NCI-H2107 treated with DMSO at 0.1 percent for 48 hours (cell line): ENCODE measurements at regions not wholly inside any gene's neighbourhood (a gene's known extent, or its start where the extent isn't known, plus 50 kb on each side); places are given as distances from the start of the nearest gene placed in this dataset.

Experiments
- DNase-seq: peaks from one replicate; lab custom pipeline; 2025; ENCODE audit not compliant: unreplicated experiment; lab: John Stamatoyannopoulos, UW

DNA sequence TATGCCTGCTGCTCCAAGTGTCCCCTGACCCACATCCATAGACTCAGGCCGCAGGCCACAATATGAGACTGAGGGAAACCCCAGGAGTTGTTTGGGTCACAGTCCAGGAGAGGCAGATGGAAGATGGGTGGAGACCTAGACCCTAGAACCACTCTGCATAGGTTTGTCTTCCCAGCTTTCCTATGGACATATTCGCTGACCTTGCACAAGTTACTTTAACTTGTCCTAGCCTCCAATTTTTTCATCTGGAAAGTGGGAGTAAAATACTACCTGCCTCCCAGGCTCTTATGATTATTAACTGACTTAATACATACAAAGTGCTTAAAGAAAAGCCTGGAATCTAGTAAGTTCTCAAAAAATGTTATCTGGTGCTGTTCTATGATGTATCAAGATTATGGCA, 157.1 kb upstream of the IFNG-AS1 start:
- no peak for DNase-seq

DNA sequence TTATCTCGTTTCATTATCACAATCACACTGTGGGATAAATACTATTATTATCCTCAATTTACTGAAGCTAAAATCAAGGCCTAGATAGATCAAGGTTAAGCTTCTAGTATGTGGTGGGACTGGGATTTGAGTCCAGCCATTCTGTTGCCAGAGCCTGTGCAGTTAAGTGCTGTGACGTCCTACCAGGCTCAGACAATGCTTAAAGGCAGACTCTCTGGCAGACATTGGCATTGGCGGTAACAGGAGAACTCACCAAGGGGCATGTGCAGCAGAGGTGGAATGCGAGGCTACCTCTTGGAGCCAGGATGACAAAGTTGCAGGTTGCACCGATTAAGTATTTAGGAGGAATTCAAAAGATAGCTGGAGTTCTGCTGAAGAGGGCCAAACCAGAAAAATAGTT, 155.6 kb upstream of the IFNG-AS1 start:
- DNase-seq: no peak

GRCh38 chr12:67837876-67838275, 151.4 kb upstream of the IFNG-AS1 start:
- no peak for DNase-seq

DNA sequence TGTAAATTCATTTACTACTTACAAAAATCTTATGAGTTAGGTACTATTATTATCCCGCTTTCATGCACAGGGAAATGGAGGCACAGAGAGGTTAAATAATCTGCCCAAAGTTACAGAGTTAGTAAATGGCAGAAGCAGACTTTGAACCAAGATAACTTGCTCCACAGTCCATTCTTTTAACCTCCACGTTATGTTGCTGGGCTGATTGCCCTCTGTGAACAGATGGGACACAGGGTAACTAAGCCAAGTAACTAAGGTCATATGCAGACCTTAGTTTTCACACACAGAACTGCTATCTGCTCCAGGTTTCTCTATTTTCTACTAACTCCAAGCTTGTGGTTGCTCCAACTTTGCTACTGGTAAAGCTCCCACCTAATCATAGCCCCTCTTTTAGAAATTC, 147.1 kb upstream of the IFNG-AS1 start:
- DNase-seq: no peak

DNA sequence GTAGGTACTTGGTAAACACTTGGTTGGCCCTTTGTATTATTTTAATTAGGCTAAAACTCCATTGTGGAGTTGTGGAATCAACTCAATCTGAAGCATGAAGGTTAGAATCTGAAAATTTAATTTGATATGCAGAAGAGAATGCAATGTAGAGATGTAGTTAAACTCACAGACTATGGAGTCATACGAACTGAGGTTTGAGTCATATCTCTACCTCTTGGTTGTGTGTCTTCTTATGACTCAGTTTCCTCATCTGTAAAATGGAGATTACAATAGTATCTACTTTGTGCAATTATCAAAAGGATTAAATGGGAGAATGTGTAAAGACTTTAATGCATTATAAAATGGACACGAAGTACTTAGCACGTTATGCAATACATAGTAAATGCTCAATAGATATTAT, 146.0 kb upstream of the IFNG-AS1 start:
- no peak for DNase-seq

GRCh38 chr12:67852701-67853100, 136.5 kb upstream of the IFNG-AS1 start:
- DNase-seq: no peak

DNA sequence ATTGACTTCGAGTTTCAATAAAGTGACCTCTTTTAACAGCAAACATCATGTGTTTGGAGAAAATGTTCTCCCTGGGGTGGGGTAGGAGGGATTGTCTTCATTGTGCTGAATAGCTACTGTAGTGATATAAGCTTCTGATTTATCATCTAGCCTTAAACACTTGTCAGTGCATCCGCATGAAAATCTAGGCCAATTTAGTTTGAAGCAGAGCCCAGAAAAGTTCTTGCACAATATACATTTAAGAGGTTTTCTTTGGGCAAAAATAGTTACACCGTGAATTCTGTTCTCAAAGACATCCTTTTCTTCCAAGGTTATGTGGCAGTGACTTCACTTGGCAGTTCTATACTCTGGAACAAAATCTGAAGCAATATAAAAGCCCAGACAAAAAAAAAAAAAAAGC, 136.0 kb upstream of the IFNG-AS1 start:
- no peak for DNase-seq

DNA sequence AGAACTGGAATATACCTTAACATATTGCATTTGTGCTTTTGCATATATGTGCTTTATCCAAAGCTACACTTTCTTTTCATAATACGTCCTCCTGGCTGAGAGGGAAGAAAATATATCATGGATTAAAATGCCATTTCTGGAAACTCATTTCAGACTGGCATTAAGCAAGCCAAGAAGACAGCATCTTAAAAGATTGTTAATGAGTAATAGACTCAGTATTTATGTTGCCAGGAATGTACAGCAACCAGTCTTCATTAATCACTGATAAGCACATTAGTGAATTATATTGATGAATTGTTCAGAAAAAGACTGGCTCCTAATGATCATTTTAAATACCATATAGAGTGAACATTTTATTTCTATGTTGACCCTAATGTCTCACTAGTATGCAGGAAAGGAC, 134.9 kb upstream of the IFNG-AS1 start:
- no peak for DNase-seq

- no peak for DNase-seq
Observed at GRCh38 chr12:67855103-67855502, 134.1 kb upstream of the IFNG-AS1 start.

DNA sequence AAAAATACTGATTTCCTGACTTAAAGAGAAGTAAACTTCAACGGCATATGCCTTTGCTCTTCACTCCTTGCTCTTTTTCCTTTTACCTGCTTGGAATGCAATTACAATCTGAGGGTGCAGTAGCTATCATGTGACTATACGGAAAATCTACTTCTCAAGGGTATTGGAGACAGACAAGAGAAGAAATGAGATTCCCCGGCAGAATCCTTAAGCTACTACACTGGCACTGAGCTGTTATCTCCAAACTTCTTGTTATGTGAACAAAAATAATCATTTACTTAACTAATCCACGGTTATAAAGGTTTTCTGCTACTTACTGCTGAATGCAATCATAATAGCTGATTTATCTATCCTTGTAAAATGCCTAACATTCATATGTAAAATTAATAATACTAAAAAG, 118.0 kb upstream of the IFNG-AS1 start:
- DNase-seq: no peak

- DNase-seq: no peak
Observed at GRCh38 chr12:67873355-67873754, 115.9 kb upstream of the IFNG-AS1 start.

DNA sequence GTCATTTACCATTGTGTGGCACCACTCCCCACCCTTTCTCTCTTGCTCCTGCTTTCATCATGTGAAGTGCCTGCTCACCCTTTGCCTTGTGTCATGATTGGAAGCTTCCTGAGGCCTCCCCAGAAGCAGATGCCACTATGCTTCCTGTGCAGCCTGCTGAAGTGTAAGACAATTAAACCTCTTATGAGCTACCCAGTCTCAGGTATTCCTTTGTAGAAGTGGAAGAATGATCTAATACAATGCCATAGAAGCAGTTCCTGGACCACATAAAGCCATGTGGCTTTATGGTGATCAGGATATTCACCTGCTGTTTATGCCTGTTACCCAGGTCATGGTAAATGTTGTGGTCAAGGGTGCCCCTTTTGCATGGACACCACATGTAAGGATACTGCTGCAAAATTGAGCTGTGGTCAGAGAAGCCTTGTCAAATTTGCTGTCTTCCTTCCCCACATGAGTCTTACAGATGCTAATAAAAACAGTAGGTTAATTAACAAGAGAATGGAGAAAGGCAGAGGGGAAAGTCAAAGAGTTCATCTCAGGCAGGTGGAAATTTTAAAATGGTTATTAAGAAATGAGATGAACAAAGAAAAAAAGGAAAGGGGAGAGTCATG, 112.8 kb upstream of the IFNG-AS1 start:
- no peak for DNase-seq

DNA sequence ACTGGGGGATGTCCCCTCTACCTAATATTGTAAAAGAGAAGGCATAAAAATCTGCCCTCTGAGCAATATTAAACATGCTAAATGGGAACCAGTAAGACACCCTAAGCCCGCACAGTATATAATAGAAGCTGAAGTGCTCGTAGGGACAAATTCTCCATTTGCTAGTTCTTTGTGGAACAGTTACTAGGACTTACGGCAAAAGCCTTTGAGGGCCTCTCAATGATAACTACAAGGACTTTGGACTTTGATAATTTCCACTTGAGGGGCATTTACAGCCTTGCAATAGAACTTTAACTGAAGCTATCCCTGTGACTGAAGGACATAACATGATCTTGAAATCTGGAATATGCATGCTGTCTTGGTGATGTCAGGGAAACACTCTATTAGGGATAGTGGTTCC, 111.5 kb upstream of the IFNG-AS1 start:
- no peak for DNase-seq

- DNase-seq: no peak
Observed at GRCh38 chr12:67879937-67880336, 109.3 kb upstream of the IFNG-AS1 start.

- DNase-seq: no peak
Observed at GRCh38 chr12:67881565-67881964, 107.7 kb upstream of the IFNG-AS1 start.

- DNase-seq: no peak
Observed at GRCh38 chr12:67884596-67884995, 104.7 kb upstream of the IFNG-AS1 start.

GRCh38 chr12:67885375-67886169, 103.7 kb upstream of the IFNG-AS1 start:
- no peak for DNase-seq

DNA sequence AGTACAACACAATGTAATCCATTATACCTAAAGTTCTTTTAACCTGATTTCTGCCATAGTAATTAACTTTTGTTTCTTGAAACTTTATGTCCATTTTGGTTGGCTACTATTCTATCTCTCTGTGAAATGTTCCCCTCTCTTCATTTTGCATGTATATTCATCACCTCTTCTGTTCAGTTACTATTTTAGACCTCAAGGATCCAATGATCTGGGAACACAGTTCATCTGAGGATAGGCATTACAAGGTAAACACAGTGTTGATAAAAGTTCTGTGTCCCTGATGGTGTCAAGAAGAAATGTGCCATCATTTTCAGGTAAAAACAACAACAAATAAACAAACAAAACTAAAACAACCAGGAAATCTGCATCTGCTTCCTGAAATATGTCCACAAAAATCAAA, 102.2 kb upstream of the IFNG-AS1 start:
- DNase-seq: no peak

DNA sequence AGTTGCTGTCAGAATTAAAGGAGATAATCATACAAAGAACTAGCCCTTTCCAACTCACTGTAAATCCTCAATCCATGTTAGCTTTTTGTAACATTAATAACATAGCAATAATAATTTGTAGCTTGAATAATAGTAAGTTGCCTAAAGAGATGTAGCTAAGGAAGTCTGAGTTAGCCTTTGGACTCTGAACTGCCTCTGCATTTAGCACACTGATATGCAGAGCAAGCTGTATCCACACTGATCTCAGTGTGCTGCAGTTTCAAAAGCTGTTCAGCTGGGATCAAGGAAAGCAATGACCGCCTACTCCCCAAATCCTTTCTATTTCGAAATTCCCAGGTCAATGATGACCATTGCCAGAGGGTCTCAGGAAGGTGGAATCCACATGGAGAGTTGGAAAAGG, 99.3 kb upstream of the IFNG-AS1 start:
- no peak for DNase-seq

DNA sequence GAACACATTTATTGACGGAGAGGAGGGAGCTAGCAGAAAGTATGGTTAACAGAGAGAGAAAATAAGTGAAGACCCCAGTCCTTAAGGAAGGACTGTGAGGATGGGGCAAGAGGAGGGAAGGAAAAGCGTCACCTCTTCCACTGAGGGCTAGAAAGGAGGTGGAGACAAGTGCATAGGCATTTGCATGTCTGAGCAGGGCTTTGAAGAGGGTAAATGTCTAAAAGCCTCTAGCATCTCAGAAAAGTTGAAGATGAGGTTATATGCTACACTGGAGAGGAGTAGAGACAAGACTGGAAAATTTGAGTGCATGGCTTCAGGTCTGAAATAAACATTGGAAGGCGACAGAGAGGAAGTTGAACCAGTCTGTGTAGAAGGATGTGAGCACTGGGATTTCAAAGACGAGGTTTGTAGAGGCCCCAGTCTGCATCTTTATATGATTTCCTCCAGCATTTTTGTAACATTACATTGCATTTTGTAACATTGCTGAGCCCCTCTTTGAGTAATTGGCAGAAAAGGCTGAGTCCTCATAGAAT, 98.5 kb upstream of the IFNG-AS1 start:
- DNase-seq: no peak

DNA sequence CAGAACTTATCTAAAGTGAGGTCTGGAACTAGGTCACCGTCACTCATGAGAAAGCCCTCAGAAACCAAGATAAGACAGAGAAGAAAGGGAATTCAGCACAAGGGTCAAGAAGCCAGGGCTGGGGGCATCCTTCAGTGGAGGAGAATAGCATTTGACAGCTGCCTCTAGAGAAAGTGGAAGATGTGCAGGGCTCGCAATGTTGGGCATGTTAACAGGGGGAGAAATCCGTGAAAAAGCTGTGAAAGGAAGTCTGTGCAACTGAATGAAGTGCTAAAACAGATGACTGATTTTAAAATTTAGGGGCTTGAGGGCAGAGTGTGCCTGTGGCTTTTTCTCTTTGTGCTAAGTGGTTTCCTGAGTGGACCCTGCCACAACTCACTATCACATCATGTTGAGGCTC, 97.7 kb upstream of the IFNG-AS1 start:
- no peak for DNase-seq

GRCh38 chr12:67892259-67893021, 96.8 kb upstream of the IFNG-AS1 start:
- DNase-seq: no peak
